ENCODE measurements at regions not wholly inside any gene's neighbourhood (a gene's known extent, or its start where the extent isn't known, plus 50 kb on each side); places are given as distances from the start of the nearest gene placed in this dataset.

DNA sequence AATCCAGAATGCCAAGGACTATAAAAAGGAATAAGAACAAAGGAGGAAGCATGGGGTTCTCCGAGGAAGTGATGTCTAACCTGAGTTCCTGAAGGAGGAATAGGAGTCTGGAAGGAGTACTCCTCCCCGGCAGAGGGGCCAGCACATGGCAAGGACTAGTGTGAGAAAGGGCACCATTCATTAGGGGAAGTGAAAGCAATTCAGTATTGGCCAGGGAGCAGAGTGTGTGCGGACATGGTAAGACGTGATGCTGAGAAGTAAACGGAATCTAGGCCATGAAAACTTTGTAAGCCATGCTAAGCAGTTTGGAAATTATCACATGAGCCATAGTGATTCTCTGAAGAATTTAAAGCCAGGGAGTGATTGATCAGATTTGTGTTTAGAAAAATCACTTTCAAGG is 218.9 kb upstream of the PRDM1 start:
- TF ChIP-seq POLR2AphosphoS5 (IDR thresholded peaks at IDR 0.05; ENCODE audit: low read depth, low read length) (no peak), POLR2A (IDR thresholded peaks at IDR 0.05; ENCODE audit: low read depth, low read length) (no peak), TAF1 (IDR thresholded peaks at IDR 0.05; ENCODE audit: borderline replicate concordance, low read depth, low read length) (no peak)

All from GM12892 (cell line).